DMS114 treated with DMSO at 0.1 percent for 48 hours (cell line): ENCODE measurements at regions not wholly inside any gene's neighbourhood (a gene's known extent, or its start where the extent isn't known, plus 50 kb on each side); places are given as distances from the start of the nearest gene placed in this dataset.

Source experiments
- DNase-seq: peaks from one replicate; lab custom pipeline; 2025; ENCODE audit not compliant: unreplicated experiment; lab: John Stamatoyannopoulos, UW

GRCh38 chr9:88691811-88692210 is 156.8 kb downstream of the NXNL2 start:
- no peak for DNase-seq

- no peak for DNase-seq
Observed at GRCh38 chr9:88692827-88693226, 157.8 kb downstream of the NXNL2 start.

DNA sequence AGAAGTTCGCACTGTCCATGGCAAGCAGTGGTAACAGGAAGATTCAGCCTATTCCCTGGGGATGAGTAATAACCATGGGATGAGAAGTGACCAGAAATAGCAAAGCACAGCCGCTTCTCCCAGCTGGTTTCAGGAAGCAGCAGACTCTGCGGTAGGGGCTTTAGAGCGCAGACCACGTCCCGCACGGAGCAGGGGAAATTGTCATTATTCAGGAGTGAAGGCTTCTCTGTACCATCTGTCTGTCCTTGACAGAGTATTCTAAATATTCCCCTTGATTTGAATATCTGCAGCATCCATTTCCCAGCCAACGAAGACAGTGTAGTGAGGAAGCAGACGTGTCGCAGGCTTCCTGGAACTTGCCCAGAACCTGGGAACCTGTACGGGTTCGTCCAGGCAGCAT is 159.6 kb downstream of the NXNL2 start:
- DNase-seq, result no peak

DNA sequence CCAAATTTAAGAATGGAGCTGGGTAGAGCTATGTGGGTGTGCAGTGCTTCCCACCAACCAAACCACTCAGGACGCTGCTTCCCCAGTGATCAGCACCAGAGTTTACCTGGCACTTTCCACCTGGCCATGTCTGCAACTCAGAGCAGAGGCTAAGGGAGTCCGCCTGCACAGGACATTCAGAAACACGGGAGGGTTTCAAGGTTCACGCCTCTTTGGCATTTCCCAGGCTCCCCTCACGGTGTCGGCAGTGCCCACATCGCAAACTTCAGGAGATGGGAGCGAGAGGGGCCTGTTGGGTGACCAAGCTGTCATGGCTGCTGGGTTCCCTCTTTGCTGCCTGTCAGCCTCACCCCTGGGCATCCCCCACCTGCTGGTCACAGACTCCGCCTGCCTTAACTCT is 161.5 kb downstream of the NXNL2 start:
- no peak for DNase-seq

DNA sequence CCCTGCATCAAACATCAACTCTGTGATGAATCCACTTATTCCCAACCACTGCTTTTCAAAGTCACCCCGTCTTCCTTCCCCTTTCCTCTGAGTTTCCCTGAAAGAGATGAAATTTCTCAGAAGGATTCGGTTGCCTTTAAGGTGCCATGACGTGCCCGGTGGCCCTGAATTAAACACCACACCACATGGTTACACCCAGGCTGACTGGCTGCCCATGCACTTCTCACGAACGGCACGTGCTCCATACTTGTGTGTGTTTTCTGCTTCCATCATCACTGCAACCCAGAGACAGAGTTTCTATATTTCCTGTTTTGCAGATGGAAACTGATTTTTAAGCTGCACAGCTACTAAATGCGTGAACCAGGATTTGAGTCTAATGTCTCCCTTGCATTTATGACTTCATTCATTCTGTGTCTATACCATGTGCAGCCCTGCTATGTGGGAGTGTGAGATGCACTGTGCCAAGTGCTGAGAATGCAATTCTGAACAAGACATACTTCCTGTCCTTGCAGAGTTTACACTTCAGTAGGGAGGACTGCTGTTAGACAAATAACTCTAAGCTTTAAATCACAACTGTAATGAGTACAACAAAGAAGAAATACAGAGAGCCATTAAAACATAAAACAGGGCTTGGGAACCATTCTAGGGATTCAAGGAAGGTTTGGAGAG is 162.9 kb downstream of the NXNL2 start:
- DNase-seq, result no peak

DNA sequence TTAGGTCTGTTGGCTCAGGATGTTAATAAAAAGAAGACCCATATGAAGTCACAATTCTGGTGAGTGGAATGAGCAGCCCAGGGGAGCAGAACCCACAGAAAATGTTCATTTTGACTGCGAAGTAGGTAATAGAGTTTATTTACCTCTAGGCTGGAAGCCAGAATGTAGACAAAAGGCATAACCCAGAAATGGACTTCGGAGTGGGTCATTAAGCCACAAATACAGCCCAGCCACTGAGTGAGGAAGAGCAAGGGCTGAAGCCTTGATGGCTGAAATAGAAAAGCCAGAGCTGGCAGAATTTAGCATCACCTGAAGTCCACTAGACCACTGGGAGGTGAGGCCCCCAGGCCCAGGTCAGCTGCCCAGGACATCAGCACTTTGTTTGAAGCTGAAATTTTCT is 168.0 kb downstream of the NXNL2 start:
- DNase-seq, result no peak

- DNase-seq, result no peak
Observed at GRCh38 chr9:88706193-88707113, 171.5 kb downstream of the NXNL2 start.

GRCh38 chr9:88710449-88710848 is 175.5 kb downstream of the NXNL2 start:
- DNase-seq, result no peak

DNA sequence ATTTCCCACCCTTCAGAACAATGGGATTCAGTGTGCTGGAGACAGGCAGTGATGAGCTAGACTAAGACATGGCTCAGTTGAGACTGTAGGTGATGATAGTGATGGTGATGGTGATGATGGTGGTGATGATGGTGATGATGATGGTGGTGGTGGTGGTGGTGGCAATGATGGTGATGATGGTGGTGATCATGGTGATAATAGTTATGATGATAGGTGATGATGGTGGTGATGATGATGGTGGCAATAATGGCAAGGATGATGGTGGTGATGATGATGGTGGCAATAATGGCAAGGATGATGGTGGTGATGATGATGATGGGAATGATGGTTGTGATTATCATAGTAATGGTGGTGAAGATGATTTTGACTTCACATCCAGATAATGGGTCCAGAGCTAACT is 176.7 kb downstream of the NXNL2 start:
- DNase-seq, result no peak

DNA sequence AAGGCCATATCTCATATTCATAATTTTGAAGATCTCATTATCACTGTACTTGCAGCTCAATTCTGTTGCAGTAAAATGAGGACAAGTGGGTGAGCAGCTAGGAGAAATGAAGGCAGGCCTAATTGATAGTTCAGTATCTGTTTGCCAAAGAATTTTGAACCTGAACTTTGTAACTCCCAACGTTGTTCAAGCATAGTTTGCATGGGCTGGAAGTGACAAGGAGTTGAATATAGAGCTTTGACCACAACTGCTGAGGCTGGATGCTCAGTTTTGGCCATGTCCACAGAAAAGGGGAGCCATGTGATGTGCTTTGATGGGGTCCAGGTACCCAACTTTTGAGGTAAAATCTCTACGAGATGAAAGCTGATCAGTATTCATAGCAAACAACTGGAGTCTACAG is 177.5 kb downstream of the NXNL2 start:
- DNase-seq, result no peak

DNA sequence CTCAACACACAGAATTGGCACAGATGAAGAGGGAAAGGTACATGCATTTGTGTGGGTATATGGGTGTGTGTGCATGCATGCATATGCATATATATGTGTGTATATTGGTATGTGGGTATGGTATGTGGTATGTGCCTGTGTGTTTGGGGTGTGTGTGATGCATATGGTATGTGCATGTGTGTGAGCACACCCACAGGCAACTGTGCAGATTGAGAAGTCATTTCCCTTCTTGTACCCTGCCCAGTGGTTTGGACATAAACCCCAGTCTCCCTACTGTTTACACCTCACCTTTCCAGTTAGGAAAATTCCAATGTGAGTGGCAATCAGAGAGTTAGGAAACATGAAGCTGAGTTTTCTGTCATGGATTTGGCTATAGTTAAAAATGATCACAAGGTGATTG is 178.0 kb downstream of the NXNL2 start:
- no peak for DNase-seq

- DNase-seq, result no peak
Observed at GRCh38 chr9:88716596-88717290, 181.8 kb downstream of the NXNL2 start.

- DNase-seq, result no peak
Observed at GRCh38 chr9:88721025-88721424, 186.0 kb downstream of the NXNL2 start.

- DNase-seq, result no peak
Observed at GRCh38 chr9:88721495-88722279, 186.7 kb downstream of the NXNL2 start.

DNA sequence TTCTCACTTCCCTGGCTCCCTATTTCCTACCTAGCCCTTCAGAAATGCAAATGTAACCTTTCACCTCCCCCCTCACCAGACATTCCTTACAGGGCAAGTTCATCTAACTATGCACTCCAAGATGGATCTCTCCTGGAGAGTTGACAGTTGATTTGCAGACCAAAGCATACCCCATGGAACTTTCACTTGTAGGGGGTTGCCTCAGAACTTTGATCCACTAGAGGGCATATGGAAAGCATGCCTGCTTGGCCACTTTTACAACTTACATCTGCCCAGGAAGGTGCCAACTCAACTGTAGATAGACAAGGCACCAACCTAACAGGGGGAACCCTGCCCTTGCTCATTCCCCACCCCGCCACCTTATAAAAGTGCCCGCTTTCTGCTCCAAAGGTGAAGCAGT is 187.8 kb downstream of the NXNL2 start:
- no peak for DNase-seq

DNA sequence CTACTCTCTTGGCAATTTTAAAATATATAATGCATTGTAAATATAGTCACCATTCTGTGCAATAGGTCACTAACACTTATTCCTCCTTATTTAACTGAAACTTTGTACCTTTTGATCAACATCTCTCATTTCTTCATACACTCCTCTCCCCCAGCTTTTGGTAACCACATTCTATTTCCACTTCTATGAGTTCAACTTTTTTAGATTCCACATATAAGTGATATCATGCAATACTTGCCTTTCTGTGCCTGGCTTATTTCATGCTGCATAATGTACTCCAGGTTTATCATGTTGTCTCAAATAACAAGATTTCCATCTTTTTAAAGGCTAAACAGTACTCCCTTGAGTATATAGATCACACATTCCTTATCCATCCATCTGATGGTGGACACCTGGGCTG is 188.8 kb downstream of the NXNL2 start:
- no peak for DNase-seq

DNA sequence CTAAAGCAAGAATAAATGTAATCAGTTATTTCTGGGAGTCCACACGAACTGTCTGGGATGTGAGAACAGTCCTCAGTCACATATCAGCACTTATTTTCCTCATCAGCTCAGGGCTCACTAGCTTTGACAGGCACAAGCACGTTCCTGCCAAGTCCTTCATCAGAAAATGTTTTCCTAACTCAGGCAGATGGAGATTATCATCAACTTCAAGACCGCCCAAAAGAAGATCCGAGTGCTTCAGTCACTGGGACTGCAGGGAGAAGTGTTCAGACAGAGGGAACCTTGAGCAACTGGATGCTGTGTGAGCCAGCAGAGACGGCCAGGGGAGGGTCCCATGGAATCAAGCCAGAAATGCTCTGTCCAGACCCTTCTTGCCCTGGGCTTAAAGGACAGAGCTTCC is 189.4 kb downstream of the NXNL2 start:
- DNase-seq, result no peak

- no peak for DNase-seq
Observed at GRCh38 chr9:88725300-88726019, 190.5 kb downstream of the NXNL2 start.

DNA sequence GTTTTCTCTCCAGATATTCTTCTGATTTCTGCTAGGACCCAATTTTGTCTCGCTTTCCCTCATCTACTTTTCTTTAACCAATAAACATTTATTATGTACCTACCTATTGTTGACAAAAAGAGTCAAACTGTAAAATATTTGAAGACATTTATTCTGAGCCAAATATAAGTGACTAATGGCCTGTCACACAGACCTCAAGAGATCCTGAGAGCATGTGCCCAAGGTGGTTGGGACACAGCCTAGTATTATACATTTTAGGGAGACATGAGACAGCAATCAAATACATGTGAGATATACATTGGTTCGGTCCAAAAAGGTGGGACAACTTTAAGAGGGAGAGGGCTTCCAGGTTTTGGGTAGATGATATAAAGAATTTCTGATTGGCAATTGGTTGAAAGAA is 191.8 kb downstream of the NXNL2 start:
- DNase-seq, result no peak

DNA sequence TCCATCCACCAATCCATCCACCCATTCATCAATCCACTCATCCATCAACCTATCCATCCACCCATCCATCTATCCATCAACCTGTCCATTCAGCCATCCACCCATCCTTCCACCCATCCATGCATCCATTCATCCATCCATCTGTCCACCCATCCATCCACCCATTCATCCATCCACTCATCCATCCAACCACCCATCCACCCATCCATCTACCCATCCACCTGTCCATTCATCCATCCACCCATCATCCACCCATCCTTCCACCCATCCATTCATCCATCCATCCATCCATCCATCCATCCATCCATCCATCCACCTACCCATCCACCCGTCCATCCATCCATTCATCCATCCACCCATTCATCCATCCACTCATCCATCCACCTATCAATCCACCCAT is 195.8 kb downstream of the NXNL2 start:
- DNase-seq, result no peak
